Muscle of leg (tissue), 3 donors: ENCODE measurements at regions not wholly inside any gene's neighbourhood (a gene's known extent, or its start where the extent isn't known, plus 50 kb on each side); places are given as distances from the start of the nearest gene placed in this dataset.
A peak's percentile ranks its signal among the peaks of the same experiment; 100 is the strongest.

Experiments used
- DNase-seq: peaks from one replicate; pipeline ENCODE4 v3.0.0; 2013
- H3K27ac ChIP-seq: one replicate; pipeline ENCODE4 v1.5.1; 2013; ENCODE audit warnings: mild to moderate bottlenecking, low read length, control low read depth
- H3K27me3 ChIP-seq: one replicate; pipeline ENCODE4 v1.6.1; 2013; ENCODE audit warnings: low read length; ENCODE audit not compliant: control insufficient read depth, insufficient read depth
- H3K36me3 ChIP-seq: one replicate; pipeline ENCODE4 v1.6.1; 2013; ENCODE audit warnings: low read length; ENCODE audit not compliant: control insufficient read depth, insufficient read depth
- H3K4me1 ChIP-seq: one replicate; pipeline ENCODE4 v1.6.1; 2013; ENCODE audit warnings: low read length; ENCODE audit not compliant: control insufficient read depth, insufficient read depth
- H3K4me3 ChIP-seq: one replicate; pipeline ENCODE4 v1.5.1; 2013; ENCODE audit warnings: low read length, control low read depth
- H3K9me3 ChIP-seq: replicated peaks from 2 replicates; pipeline ENCODE4 v1.6.1; 2013; ENCODE audit warnings: low read depth, low read length; ENCODE audit not compliant: control insufficient read depth
- WGBS: methylation state at CpG from one replicate; pipeline ENCODE4 v1.1.5; 2013; ENCODE audit warnings: missing lambda C conversion rate; ENCODE audit not compliant: insufficient coverage; 5-methylcytosine and 5-hydroxymethylcytosine counted together

GRCh38 chr18:40782453-40783130 is 1172.4 kb upstream of the PIK3C3 start:
- no peak for DNase-seq
- Histone ChIP-seq H3K36me3 (no peaks in the 10 kb centered on the region), H3K27ac (no peak overlapping the region), H3K9me3 (no peaks in the 10 kb centered on the region), H3K27me3 (no peaks in the 10 kb centered on the region), H3K4me3 (no peak overlapping the region), H3K4me1 (no peaks in the 10 kb centered on the region)
- WGBS, result no CpG with 5 or more reads among the region's 3 CpGs

- no peak overlapping the region for H3K4me3 ChIP-seq
- WGBS, result no CpG with 5 or more reads among the region's 2 CpGs
These were observed 1185.2 kb upstream of the PIK3C3 start for GRCh38 chr18:40769786-40770185.

GRCh38 chr18:40760251-40760650 is 1194.8 kb upstream of the PIK3C3 start:
- WGBS, result 87% methylated on average over 3 of the region's 6 CpGs
- Histone ChIP-seq H3K4me3 (no peak overlapping the region), H3K4me1 (no peaks in the 10 kb centered on the region), H3K27ac (no peak overlapping the region), H3K9me3 (no peaks in the 10 kb centered on the region), H3K36me3 (no peaks in the 10 kb centered on the region), H3K27me3 (no peaks in the 10 kb centered on the region)
- no peak for DNase-seq

More at GRCh38 chr18:40769786-40770185, 1185.2 kb upstream of the PIK3C3 start:
- Histone ChIP-seq H3K27me3 (no peaks in the 10 kb centered on the region), H3K27ac (no peak overlapping the region), H3K4me1 (no peaks in the 10 kb centered on the region), H3K9me3 (no peaks in the 10 kb centered on the region), H3K36me3 (no peaks in the 10 kb centered on the region)
- no peak for DNase-seq

- H3K27ac ChIP-seq, result no peak overlapping the region
- H3K9me3 ChIP-seq, result no peaks in the 10 kb centered on the region
- H3K27me3 ChIP-seq, result no peaks in the 10 kb centered on the region
- DNase-seq, result no peak
- no peaks in the 10 kb centered on the region for H3K4me1 ChIP-seq
- no peak overlapping the region for H3K4me3 ChIP-seq
- no peaks in the 10 kb centered on the region for H3K36me3 ChIP-seq
- no CpG with 5 or more reads among the region's 1 CpG for WGBS
These were observed 1200.6 kb upstream of the PIK3C3 start for GRCh38 chr18:40754477-40754876.

GRCh38 chr18:40752316-40752715 is 1202.7 kb upstream of the PIK3C3 start:
- DNase-seq, result no peak
- WGBS, result no CpG with 5 or more reads among the region's 4 CpGs
- Histone ChIP-seq H3K4me3 (no peak overlapping the region), H3K36me3 (no peaks in the 10 kb centered on the region), H3K27ac (no peak overlapping the region), H3K4me1 (no peaks in the 10 kb centered on the region), H3K9me3 (no peaks in the 10 kb centered on the region), H3K27me3 (no peaks in the 10 kb centered on the region)

- no peaks in the 10 kb centered on the region for H3K9me3 ChIP-seq
- no CpG with 5 or more reads among the region's 2 CpGs for WGBS
- no peaks in the 10 kb centered on the region for H3K4me1 ChIP-seq
- H3K4me3 ChIP-seq, result no peak overlapping the region
- no peaks in the 10 kb centered on the region for H3K27me3 ChIP-seq
- DNase-seq, result peak; percentile 59
- H3K27ac ChIP-seq, result no peak overlapping the region
- no peaks in the 10 kb centered on the region for H3K36me3 ChIP-seq
These were observed 1203.8 kb upstream of the PIK3C3 start for GRCh38 chr18:40751186-40751585.

- WGBS, result no CpG with 5 or more reads among the region's 1 CpG
- H3K4me3 ChIP-seq, result no peak overlapping the region
- H3K9me3 ChIP-seq, result no peaks in the 10 kb centered on the region
- DNase-seq, result no peak
- H3K36me3 ChIP-seq, result no peaks in the 10 kb centered on the region
- H3K27ac ChIP-seq, result no peak overlapping the region
- H3K27me3 ChIP-seq, result no peaks in the 10 kb centered on the region
- H3K4me1 ChIP-seq, result no peaks in the 10 kb centered on the region
These were observed 1216.0 kb upstream of the PIK3C3 start for GRCh38 chr18:40739029-40739428.

GRCh38 chr18:40738321-40738880 is 1216.6 kb upstream of the PIK3C3 start:
- H3K4me3 ChIP-seq, result no peak overlapping the region
- no peaks in the 10 kb centered on the region for H3K27me3 ChIP-seq
- 67% methylated on average over 2 of the region's 4 CpGs for WGBS
- H3K4me1 ChIP-seq, result no peaks in the 10 kb centered on the region
- no peak overlapping the region for H3K27ac ChIP-seq
- H3K36me3 ChIP-seq, result no peaks in the 10 kb centered on the region
- H3K9me3 ChIP-seq, result no peaks in the 10 kb centered on the region
- no peak for DNase-seq

- H3K27ac ChIP-seq, result no peak overlapping the region
- H3K36me3 ChIP-seq, result no peaks in the 10 kb centered on the region
- DNase-seq, result no peak
- H3K4me3 ChIP-seq, result no peak overlapping the region
- H3K4me1 ChIP-seq, result no peaks in the 10 kb centered on the region
- no peaks in the 10 kb centered on the region for H3K27me3 ChIP-seq
- no peaks in the 10 kb centered on the region for H3K9me3 ChIP-seq
These were observed 1246.3 kb upstream of the PIK3C3 start for GRCh38 chr18:40708726-40709125.

- Histone ChIP-seq H3K4me1 (no peaks in the 10 kb centered on the region), H3K4me3 (no peak overlapping the region), H3K9me3 (no peaks in the 10 kb centered on the region), H3K27me3 (no peaks in the 10 kb centered on the region), H3K36me3 (no peaks in the 10 kb centered on the region), H3K27ac (no peak overlapping the region)
- no CpG with 5 or more reads among the region's 1 CpG for WGBS
- no peak for DNase-seq
These were observed 1247.2 kb upstream of the PIK3C3 start for GRCh38 chr18:40707797-40708196.

- Histone ChIP-seq H3K36me3 (no peaks in the 10 kb centered on the region), H3K4me1 (no peaks in the 10 kb centered on the region), H3K9me3 (peaks cover 13% of the 10 kb centered on the region), H3K4me3 (no peak overlapping the region), H3K27ac (no peak overlapping the region), H3K27me3 (no peaks in the 10 kb centered on the region)
- no peak for DNase-seq
These were observed 1256.9 kb upstream of the PIK3C3 start for GRCh38 chr18:40698129-40698528.
